GM18907 (cell line): ENCODE measurements at regions not wholly inside any gene's neighbourhood (a gene's known extent, or its start where the extent isn't known, plus 50 kb on each side); places are given as distances from the start of the nearest gene placed in this dataset.
"Not testable (repeated sequence)": the region's sequence is repeated elsewhere in the genome, so short reads cannot be mapped to it uniquely, and the experiment has no call there.

Experiments
- ATAC-seq: cut with Tn5 transposase; IDR thresholded peaks from one replicate; pipeline ENCODE4 v1.9.1; 2021; ENCODE audit warnings: mild to moderate bottlenecking, moderate library complexity; ENCODE audit not compliant: unreplicated experiment

DNA sequence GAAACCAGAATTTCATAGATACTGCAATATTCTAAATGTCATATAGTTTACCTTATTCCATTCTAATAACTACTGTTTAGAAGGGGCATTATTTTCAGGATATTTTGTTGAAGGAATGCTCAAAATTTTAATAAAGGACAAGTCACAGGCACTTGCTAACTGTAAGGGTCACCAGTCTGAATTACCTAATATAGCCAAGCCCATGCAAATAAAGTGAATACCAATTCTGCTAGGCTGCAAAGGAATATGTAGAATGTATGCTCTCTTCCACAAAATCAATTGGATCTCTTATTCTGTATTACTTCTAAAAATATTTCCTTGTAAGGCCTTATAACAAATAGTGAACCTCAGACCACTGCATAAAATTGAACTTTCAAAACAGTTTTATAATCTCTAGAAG is 52.3 kb upstream of the FAT4 start:
- ATAC-seq: no peak

GRCh38 chr4:125262079-125262478 is 52.7 kb upstream of the FAT4 start:
- ATAC-seq: no peak

- no peak for ATAC-seq
These were observed 60.6 kb upstream of the FAT4 start for GRCh38 chr4:125254106-125254505.

GRCh38 chr4:125244848-125245450 is 69.8 kb upstream of the FAT4 start:
- no peak for ATAC-seq

GRCh38 chr4:125243789-125244397 is 70.9 kb upstream of the FAT4 start:
- no peak for ATAC-seq

DNA sequence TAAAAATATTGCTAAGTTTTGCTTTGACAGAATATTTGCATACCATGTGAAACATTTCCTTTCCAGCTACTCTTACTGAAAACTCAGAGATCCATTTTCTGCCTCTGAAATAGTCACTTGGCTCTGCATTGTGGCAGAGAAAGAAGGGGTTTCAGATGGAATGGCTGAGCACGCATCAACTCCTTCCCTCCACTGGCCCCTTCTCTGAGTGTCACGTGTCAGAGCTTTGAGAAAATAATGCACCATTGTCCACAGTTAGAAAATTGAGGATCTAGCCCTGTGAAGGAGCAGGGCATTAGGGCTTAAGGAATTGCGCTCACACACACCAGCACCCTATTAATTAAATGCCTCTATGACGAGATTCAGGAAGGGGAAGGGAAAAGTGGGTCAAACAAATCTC is 78.8 kb upstream of the FAT4 start:
- no peak for ATAC-seq

GRCh38 chr4:125231661-125232060 is 83.1 kb upstream of the FAT4 start:
- ATAC-seq: no peak

DNA sequence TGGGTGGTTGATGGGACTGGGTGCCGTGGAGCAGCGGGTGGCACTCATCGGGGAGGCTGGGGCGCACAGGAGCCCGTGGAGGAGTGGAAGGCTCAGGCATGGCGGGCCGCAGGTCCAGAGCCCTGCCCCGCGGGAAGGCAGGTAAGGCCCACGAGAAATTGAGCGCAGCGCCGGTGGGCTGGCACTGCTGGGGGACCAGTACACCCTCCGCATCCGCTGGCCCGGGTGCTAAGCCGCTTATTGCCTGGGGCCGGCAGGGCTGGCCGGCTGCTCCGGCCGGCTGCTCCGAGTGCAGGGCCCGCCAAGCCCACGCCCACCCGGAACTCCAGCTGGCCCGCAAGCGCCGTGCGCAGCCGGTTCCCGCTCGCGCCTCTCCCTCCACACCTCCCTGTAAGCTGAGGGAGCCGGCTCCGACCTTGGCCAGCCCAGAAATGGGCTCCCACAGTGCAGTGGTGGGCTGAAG is 85.1 kb upstream of the FAT4 start:
- ATAC-seq: no peak

DNA sequence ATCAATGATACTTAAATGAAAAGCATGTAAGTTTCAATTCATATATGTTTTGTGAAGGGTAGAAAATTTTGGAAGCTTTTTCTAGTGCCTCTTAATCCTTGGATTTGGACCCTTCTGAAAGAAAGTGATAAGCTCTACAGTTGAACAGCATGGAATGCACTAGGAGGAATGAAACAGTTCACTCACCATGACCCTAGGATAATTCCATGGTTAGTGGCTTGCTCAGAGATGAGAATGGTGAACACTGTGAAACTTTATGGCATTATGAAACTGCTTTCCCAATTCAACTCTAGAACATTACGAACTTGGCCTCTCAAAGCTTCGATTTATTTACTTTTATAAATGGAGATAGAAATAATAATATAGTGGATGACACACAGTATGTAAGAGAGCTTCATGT is 88.9 kb upstream of the FAT4 start:
- no peak for ATAC-seq

DNA sequence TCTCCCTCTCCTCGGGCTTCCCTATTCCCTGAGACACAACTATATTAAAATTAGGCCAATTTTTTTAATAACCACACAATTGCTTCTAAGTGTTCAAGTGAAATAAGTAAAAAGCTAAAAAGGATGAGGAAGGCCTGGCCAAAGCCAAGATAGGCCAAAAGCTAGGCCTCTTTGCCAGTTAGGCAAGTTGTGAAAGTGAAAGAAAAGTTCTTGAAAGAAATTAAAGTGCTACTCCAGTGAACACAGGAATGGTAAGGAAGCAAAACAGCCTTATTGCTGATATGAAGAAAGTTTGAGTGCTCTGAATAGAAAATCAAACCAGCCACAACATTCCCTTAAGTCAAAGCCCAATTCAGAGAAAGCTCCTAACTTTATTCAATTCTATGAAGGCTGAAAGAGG is 114.2 kb upstream of the FAT4 start:
- ATAC-seq: no peak

GRCh38 chr4:125198916-125199315 is 115.8 kb upstream of the FAT4 start:
- no peak for ATAC-seq

- not testable (repeated sequence) for ATAC-seq
These were observed 122.8 kb upstream of the FAT4 start for GRCh38 chr4:125191874-125192459.

DNA sequence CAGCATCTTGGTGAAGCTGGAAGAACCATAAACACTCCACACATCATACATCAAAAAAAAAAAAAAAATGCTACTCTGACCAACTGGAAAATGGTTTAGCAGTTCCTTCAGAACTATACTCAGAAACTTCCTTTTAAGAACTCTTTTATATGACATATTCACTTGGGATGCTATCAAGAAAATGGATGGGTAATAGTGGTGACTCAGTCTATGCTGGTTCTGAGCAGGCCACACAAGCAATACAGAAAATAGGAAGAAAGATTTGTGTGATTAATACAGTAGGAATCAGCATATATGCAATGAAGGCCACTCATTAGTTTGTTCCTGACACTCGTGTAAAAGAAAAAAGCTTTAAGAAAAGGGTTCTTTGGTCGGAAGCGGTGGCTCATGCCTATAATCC is 123.5 kb upstream of the FAT4 start:
- no peak for ATAC-seq

- no peak for ATAC-seq
These were observed 127.3 kb upstream of the FAT4 start for GRCh38 chr4:125187226-125188176.

- no peak for ATAC-seq
These were observed 130.6 kb upstream of the FAT4 start for GRCh38 chr4:125184116-125184515.

DNA sequence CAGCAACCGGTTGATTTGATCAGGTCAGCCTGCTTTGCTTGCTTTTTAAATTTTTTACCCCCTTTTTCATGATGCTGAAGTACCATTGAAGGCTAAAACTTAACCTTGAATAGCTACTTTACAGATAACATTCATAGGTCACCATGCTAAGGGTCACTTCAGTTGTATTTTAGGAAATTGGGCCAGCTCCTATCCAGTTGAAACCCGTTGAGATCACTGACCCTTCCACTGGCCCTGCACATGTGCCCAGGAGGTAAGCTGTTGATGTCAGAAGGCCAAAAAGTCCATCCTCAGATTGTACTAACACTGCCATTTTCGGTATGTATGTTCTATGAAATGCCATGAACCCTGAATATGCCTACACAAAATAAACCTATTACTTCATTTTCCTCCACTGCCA is 133.0 kb upstream of the FAT4 start:
- ATAC-seq: no peak

- ATAC-seq: no peak
These were observed 135.0 kb upstream of the FAT4 start for GRCh38 chr4:125179727-125180126.

DNA sequence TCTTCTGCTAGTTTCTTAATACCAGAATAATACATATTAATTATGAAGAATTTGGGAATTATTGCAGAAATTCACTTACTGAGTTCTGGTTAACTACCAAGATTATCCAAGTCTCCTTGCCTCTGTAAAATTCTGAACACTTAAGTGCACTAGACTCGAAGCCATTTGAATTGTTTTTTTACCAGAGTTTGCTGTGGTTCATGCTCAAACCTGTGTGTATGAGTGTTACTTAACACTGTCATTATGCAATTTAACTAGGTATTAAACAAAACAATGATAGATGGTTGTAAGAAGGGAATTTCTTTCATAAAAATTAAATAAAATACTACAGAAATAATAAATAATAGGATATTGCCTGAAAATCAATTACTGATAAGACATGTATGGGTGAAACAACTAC is 145.6 kb upstream of the FAT4 start:
- ATAC-seq: no peak

DNA sequence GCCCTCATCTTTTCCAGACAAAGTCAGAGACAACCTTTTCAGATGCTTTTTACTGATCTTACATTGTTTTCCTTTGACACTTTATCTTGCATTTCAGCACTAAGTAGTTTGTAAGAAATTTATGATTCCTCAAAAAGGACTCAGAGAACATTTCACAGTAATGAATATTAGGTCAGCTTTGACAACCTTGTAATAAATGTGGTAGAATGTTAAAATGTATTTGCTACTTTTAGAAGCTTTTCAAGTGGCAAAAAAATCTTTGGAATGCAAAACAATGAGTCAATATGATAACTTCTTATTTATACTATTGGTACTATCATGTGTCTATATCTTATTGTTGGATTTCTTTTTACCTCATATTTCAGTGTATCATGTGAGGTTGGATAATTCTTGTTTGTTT is 146.2 kb upstream of the FAT4 start:
- no peak for ATAC-seq

GRCh38 chr4:125166012-125166411 is 148.7 kb upstream of the FAT4 start:
- not testable (repeated sequence) for ATAC-seq

DNA sequence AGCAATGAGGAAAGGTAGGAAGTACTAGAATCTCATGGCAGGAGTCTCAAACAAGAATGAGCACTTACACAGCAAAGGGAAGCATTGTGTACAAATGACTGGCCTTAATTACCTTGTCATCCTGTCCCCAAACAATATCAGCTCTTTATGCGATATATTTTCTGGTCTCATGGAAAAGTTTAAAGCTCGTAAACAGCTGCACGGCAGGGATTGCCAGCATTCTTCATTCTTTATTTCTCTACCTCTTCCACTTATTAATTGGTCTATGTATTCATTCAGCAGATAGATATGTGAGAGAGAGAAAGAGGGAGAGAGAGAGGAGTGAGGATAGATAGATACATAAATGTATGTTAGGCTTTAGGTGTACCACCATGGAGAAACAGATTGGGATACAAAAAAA is 155.8 kb upstream of the FAT4 start:
- no peak for ATAC-seq

DNA sequence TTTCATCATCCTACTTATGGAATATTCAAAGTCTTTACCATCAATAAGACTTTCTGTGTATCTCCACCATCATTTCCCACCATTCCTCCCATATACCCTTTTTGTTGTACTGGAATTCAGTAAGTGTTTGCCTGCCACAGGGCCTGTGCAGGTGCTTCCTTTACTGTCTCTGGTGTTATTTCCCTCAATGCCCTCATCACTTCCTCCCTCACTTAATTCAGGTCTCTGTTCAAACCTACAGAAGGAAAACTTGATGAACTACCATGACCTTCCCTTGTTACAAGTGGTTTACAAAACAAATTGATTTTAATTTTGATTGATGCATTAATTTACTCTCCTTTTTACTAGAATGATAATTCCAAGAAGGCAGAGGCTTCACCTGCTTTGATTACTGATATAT is 159.5 kb upstream of the FAT4 start:
- ATAC-seq: no peak
